D341Med (cell line): ENCODE measurements at regions not wholly inside any gene's neighbourhood (a gene's known extent, or its start where the extent isn't known, plus 50 kb on each side); places are given as distances from the start of the nearest gene placed in this dataset.

Source experiments
- DNase-seq: peaks from one replicate; pipeline ENCODE4 v3.0.0; 2012; ENCODE audit warnings: low spot score

GRCh38 chr6:168212362-168212761 lies 107.2 kb downstream of the DACT2 start:
- DNase-seq, result no peak

GRCh38 chr6:168211681-168212080 lies 107.9 kb downstream of the DACT2 start:
- DNase-seq, result no peak

DNA sequence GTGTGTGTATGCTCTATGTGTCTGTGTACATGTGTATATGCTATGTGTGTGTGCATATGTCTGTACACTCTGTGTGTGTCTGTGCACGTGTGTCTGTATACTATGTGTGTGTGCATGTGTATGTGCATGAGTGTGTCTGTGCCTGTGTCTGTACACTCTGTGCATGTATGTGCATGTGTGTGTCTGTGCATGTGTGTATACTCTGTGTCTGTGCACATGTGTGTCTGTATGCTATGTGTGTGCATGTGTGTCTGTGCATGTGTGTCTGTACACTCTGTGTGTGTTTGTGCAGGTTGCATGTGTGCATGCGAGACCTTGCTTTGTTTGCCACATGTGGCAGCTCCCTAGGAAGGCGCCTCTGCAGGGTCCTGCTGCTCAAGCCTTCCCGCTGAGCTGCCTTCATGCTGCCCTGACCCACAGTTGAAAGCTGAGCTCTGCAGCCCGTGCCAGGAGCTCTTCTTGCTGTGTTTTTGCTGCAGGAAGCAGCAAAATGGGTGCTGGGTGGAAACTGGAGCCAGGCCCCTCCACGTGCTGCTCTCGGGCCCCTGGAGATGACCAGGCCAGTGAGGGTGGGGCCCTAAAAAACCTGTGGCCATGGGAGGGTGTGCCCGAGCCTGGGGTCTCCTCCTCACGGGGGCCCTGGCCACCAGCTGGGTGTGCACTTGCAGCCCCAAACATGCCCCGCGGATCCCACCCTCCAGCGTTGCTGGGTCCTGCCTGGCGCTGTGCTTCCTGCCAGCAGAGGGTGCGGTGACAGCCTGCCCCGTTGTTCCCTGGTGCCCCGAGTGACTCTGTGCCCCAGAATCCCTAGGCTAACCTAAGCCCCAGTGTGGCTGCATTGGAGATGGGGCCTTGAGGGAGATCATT lies 109.1 kb downstream of the DACT2 start:
- no peak for DNase-seq

- DNase-seq, result no peak
Measured at GRCh38 chr6:168209420-168209819, 110.2 kb downstream of the DACT2 start.

GRCh38 chr6:168208854-168209253 lies 110.7 kb downstream of the DACT2 start:
- no peak for DNase-seq

DNA sequence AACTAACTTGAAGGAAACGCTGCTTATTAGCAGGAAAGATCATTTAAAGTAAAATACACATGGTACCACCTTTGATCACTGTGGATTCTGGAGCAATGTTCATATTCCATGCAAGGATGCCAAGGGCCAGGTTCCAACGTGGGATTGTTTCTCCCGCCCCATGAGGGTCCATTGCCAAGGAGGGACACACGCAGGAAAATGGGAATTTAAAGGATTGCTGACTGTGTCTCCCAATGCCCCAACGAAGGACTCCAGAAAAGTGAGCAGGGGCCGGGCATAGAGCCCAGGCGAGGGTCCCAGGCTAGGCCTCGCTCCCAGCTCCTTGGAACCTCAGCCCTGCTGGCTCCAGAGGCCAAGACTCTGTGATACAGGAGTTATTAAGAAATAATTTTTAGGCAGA lies 111.2 kb downstream of the DACT2 start:
- DNase-seq, result no peak

- DNase-seq, result no peak
Measured at GRCh38 chr6:168207421-168208175, 112.0 kb downstream of the DACT2 start.

DNA sequence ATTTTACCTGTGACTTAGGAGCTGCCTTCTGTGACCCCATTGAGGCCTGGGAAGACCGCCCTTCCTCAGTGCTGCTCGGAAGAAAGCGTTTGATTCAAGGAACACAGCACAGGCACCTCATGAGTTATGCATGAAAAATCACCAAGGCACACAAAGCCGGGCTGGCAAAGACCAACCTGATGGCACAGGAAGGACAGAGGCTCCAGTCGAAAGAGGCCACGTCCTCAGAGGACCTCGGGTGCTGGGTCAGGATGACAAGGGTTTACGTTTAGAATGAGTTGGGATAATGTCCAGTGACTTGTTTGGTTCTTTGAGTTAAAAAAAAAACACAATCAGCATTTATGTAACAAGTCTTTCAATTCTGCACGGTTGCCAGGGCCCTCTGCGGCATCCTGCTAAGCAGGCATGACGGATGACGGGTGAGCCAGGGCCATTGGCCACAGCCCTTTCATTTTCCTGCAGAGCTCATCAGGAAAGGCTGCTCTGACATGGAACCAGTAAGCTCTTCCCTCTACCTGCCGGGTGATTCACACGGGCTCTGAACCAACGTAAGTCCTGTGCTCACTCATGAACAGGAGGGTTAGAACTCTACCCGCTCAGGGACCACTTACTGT lies 112.8 kb downstream of the DACT2 start:
- no peak for DNase-seq

DNA sequence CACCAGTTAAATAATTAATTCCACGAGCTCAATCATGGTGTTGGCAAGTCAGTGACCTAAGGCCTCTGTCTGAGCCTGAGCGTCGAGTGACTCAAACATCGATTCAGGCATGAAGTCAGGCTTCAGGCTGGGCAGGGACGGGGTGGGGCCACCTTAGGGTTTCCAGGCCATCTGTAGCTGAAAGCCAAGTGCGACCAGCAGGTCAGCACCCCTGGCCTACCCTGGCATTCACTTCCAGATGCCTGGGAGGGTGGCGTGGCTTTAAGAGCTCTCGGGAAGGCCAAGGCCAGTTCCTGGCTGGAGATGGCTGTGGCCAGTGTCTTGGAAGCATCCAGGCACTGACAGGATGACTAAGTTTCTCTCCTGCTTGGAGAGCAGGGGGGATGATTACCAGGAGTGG lies 113.4 kb downstream of the DACT2 start:
- DNase-seq, result no peak

DNA sequence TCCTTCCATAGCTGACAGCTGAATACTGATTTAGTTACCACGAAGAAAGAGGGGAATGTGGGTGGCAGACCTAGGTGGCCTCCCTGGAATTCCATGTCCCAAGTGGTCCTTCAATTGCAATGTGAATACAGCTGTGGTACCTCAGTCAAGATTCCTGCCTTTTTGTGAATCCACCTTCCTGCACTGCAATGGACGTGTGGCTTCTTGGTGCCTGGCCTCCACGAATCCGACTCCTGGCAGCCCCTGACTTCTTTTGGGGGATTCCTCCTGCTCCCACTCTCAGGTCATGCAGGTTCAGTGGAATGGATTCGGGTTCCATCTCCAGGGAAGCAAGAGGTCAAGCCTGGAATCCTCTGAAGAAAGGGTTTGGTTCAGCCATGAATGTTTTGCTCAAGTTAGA lies 117.8 kb downstream of the DACT2 start:
- DNase-seq, result no peak

DNA sequence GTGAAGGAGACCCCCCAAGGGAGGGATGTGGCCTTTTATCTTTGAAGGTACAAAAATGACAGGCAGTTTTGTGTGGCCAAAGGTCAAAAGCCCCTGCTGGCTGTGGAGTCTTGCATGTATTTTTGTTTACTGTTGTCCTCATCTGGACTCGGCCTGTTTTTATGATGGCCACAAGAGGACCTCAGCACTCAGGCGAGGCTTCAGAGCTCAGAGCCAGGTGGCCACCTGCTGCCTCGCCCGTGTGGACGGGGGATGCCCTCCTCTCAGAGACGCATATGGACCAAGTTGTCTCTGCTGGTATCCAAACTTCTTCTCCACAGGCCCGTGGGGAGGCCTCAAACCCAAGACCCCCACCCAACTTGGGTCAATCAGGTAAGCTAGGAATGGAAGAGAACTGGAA lies 118.2 kb downstream of the DACT2 start:
- no peak for DNase-seq

GRCh38 chr6:168200571-168201134 lies 118.9 kb downstream of the DACT2 start:
- DNase-seq, result no peak

- DNase-seq, result no peak
Measured at GRCh38 chr6:168198302-168199180, 119.5 kb upstream of the FRMD1 start.

DNA sequence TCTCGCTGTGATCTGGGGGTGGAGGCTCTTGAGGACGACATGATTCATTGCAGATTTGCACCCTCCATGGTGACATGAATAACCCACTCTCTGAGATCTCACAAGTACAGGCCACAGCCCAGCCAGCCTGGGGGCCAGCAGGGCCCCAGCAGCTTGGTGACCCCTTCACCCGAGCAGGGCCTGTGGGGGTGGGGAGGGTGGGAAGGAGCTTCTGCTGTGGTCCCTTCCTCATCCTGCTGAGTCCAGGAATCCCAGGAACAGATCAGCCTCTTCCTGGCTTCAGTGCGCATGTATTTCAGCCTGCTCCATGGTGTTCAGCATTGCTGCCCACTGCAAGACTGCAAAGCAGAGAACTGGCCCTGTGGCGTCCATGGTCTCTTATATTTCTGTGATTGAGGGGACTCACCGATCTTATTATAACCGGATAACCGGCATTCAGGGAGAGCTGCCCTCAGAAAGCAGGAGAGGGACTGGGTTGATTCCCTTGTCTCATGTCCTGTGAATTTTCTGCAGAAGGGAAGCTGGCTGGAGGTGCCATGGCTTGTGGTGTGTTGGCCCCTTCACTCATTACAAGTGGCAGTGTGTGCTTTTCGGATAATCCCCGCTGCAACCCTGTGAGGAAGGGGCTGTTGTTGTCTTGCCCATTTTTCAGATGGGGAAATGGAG lies 118.8 kb upstream of the FRMD1 start:
- DNase-seq, result no peak

- DNase-seq, result no peak
Measured at GRCh38 chr6:168196881-168197635, 118.0 kb upstream of the FRMD1 start.

DNA sequence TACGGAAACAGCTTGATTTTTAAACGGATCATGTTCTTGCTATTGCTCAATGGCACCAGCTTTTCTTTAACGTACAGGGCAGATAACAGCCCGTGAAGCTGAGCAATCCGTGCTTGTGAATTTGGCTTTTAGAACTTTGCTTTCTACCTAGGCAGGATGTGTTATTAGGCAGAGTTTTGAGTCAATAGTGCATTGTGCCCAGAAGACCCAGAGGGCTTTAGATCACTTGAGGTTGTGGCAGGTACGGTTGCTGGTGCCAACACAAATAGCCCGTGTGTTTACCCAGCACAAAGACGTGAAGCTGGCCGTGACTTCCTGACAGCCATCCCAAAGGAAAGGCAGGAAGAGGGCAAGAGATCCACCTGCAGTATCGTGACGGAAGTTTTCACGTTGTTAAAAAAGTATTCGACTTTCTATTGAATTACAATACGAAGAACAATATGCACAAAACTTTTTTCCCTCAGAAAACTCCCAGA lies 117.4 kb upstream of the FRMD1 start:
- DNase-seq, result no peak

DNA sequence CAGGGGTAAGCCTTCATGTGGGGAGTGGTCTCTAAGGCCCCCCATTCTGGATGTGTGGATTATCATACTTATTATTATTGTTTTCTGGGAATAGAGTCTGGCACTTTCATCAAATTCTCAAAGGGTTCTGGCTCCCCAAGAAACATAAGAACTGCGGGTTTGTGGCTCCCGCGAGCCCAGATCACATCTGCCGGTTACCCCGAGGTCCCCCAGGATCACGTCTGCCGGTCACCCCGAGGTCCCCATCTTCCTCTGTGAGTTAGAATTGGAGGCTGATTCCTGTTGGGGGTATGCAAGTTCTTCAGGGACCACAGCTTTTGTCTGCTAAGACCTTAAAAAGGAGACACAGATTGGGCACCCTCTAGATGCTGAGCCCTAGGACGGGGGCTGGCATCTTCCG lies 116.7 kb upstream of the FRMD1 start:
- DNase-seq, result no peak

GRCh38 chr6:168194732-168195567 lies 115.9 kb upstream of the FRMD1 start:
- no peak for DNase-seq
